ENCODE measurements at regions not wholly inside any gene's neighbourhood (a gene's known extent, or its start where the extent isn't known, plus 50 kb on each side); places are given as distances from the start of the nearest gene placed in this dataset.

GRCh38 chr3:10665592-10665991 lies 150.4 kb upstream of the SLC6A11 start:
- TF ChIP-seq EZH2 (IDR thresholded peaks at IDR 0.05; ENCODE audit: insufficient read depth, poor library complexity, severe bottlenecking) = no peak
- no peak for TF ChIP-seq EZH2phosphoT487 (IDR thresholded peaks at IDR 0.05; ENCODE audit: insufficient read depth, low read depth)
